T-helper 2 cell treated with Interferon-gamma antibody and Interleukin-4, amounts not matched to agents 5 μg/mL and 100 μg/mL, for 36 hours (primary cell): ENCODE measurements at regions not wholly inside any gene's neighbourhood (a gene's known extent, or its start where the extent isn't known, plus 50 kb on each side); places are given as distances from the start of the nearest gene placed in this dataset.
"Not testable (repeated sequence)": the region's sequence is repeated elsewhere in the genome, so short reads cannot be mapped to it uniquely, and the experiment has no call there.

ENCODE experiments used
- DNase-seq: peaks from one replicate; pipeline ENCODE4 v3.0.0; 2021; ENCODE audit warnings: low spot score
- H3K27ac Mint-ChIP-seq: one replicate; pipeline ENCODE4 v1.8.0; 2021; ENCODE audit warnings: mild to moderate bottlenecking, mixed read lengths
- H3K27me3 Mint-ChIP-seq: one replicate; pipeline ENCODE4 v1.8.0; 2021; ENCODE audit warnings: low read depth, mixed read lengths
- H3K36me3 Mint-ChIP-seq: one replicate; pipeline ENCODE4 v1.8.0; 2021; ENCODE audit warnings: low read depth, mixed read lengths
- H3K4me1 Mint-ChIP-seq: one replicate; pipeline ENCODE4 v1.8.0; 2021; ENCODE audit warnings: low read depth, mixed read lengths
- H3K4me3 Mint-ChIP-seq: one replicate; pipeline ENCODE4 v1.8.0; 2022; ENCODE audit warnings: mild to moderate bottlenecking, moderate library complexity, mixed read lengths
- H3K9me3 Mint-ChIP-seq: one replicate; pipeline ENCODE4 v1.8.0; 2021; ENCODE audit warnings: mixed read lengths

DNA sequence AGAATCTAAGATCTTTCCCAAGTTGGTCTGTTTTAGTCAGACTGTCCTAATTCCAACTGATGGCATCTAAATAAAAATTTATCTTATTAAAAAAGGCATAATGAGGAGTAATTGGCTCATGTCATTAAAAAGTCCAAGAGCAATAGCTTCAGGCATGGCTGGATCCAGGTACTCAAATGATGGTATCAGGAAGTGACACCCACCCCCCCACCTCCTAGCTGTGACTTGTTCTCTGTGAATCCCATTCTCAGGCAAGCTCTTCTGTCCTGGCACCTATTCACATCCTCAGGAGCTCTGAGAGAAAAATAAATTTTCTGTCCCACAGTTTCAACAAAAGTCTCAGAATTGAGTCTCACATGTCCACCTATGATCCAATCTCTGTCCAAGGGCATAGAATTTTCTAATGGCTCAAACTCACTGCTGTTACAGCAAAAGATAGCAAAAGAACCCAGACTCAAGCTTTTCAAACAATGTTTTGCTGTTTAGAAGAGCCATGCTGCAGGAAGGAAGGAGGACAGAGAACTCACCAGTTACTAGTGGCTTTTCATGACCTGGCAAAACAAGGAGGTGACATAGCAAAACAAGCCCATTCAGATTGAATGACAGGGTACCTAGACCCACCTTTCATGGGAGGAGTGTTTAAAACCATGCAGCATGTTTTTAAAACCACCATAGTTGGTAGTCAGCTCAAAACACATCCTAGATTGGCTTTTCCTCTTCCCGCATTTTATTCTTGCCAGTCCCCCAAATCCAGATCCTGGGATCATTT, 496.1 kb downstream of the PREX1 start:
- Mint-ChIP-seq H3K9me3 (no peaks in the 10 kb centered on the region), H3K27me3 (peaks cover 22% of the 10 kb centered on the region), H3K27ac (no peak overlapping the region), H3K4me3 (no peak overlapping the region), H3K4me1 (no peaks in the 10 kb centered on the region), H3K36me3 (no peaks in the 10 kb centered on the region)
- DNase-seq: no peak

DNA sequence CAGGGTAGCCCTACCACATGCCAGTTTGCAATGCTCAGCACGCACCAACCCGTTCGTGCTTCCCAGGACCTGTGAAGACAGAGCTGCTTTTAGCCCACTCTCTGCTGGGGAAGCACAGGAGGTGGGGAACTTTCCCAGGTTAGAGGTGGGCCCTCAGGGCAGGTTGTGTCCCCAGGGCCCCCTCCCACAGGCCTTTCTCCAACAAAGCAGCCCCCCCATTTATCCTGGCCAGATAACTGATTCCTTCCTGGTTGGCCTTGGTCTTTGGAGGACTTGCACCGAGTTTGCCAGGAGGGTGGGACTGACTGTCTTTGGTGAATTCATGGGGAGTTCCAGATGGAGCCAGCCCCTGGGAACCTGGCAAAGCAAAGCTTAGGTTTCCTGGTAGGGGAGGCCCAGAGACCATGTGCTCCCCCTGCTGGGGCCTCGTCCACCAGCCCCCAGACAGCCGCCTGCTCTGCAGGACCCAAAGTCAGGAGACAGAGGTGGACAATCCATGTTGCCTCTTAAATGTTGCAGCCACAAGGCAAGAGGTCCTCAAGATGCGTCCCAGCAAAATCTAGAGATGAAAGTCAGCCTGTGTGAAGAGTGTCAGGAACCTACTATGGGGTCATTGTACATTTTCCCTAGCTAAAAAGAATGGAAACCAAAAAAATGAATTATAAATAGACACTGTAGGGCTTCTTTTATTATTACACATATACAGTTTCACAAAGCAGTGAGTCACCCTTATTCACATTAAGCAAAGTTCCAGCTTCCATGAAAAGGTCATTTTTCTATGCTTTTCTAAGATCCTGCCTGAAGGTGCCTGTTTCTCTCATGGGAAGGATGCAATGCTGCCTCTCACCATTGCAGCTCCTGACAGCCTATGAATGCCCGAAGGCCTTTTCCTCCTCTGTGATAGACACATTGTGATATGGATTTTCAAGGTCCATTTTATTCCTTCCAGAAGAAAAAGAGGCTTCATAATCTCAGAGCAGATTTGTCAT, 497.8 kb downstream of the PREX1 start:
- H3K36me3 Mint-ChIP-seq: no peaks in the 10 kb centered on the region
- DNase-seq: no peak
- H3K27me3 Mint-ChIP-seq: peaks cover 19% of the 10 kb centered on the region

DNA sequence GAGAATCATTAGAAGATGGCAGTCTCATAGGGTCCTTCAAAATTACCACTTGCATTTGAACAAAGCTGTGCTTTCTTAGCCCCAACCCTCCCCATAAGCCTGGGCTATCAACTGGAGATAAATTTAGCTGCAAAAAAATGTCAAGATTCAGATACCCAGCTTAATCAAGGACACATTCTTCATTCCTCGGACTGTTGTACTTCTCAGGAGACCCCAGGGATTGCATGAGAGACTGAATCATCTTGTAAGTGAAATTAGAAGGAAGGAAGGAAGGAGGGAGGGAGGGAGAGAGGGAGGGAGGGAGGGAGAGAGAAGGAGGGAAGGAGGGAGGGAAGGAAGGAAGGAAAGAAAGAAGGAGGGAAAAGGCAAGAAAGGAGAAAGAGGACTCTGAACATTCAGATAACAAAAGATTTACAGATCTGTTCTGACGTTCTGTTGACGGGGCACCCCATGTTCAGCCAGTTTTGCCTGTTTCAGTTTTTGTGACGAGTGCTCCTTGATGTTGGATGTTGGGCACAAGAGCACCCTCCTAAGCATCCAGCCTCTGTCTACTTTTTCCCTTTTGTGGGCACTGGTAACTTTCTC, 498.7 kb downstream of the PREX1 start:
- H3K9me3 Mint-ChIP-seq: no peaks in the 10 kb centered on the region
- H3K27ac Mint-ChIP-seq: no peak overlapping the region
- DNase-seq: no peak
- no peaks in the 10 kb centered on the region for H3K36me3 Mint-ChIP-seq
- no peak overlapping the region for H3K4me3 Mint-ChIP-seq
- peaks cover 16% of the 10 kb centered on the region for H3K27me3 Mint-ChIP-seq
- no peaks in the 10 kb centered on the region for H3K4me1 Mint-ChIP-seq

More for the DNA sequence above, 497.8 kb downstream of the PREX1 start:
- Mint-ChIP-seq H3K4me3 (no peak overlapping the region), H3K9me3 (no peaks in the 10 kb centered on the region), H3K27ac (no peak overlapping the region), H3K4me1 (no peaks in the 10 kb centered on the region)

DNA sequence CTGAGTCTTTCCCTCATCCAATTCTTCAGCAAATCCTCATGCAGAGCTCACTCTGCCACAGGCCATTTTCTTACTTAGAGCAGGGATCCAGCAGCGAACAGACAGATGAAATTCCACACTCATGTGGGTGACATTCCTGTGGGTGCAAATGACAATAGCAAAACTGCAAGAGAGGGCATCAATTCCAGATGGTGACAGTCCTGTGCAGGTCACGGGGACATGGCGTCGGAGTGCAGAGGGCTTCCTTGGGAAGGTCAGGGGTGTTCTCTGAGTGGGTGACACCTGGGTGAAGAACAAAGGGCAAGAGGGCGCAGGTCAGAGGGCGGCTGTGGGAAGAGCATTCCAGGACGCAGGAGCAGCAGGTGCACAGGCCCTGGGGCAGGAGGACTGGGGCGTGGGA, 500.0 kb downstream of the PREX1 start:
- H3K27ac Mint-ChIP-seq, H3K36me3 Mint-ChIP-seq, H3K9me3 Mint-ChIP-seq, H3K4me1 Mint-ChIP-seq, H3K4me3 Mint-ChIP-seq, DNase-seq: not testable (repeated sequence)
- H3K27me3 Mint-ChIP-seq: peaks cover 16% of the 10 kb centered on the region

DNA sequence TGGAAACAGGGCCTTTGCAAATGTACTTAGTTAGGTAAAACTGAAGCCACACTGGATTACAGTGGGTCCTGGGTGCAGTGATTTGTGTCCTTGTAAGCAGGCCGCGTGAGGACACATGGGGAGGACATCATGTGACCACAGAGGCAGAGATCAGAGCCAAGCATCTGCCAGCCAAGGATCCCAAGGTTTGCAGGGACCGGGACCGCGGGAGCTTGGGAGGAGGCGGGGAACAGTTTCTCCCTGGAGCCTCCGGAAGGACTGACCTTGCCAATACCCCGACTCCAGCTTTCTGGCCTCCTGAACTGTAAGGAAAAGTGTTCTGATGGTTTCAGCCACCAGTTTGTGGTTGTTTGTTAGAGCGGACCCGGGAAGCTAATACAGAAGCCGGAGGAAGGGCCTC, 500.9 kb downstream of the PREX1 start:
- Mint-ChIP-seq H3K4me3 (no peak overlapping the region), H3K36me3 (no peaks in the 10 kb centered on the region), H3K27me3 (peaks cover 14% of the 10 kb centered on the region), H3K4me1 (no peaks in the 10 kb centered on the region), H3K9me3 (no peaks in the 10 kb centered on the region), H3K27ac (no peak overlapping the region)
- DNase-seq: no peak

DNA sequence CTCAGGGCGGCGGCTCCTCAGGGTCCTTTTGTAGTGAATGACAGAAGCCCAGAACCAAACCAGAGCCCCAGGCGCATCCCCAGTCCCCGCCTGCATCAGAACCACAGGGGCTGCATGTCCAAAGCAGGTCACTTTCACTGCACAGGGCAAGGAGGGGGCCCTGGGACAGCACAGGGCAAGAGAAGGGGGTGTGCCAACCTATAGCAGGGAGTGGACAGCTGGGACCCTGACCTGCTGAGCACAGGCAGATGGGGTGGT, 501.4 kb downstream of the PREX1 start:
- Mint-ChIP-seq H3K9me3 (no peaks in the 10 kb centered on the region), H3K4me1 (no peaks in the 10 kb centered on the region), H3K4me3 (no peak overlapping the region), H3K36me3 (no peaks in the 10 kb centered on the region), H3K27me3 (peaks cover 11% of the 10 kb centered on the region), H3K27ac (no peak overlapping the region)
- DNase-seq: no peak

DNA sequence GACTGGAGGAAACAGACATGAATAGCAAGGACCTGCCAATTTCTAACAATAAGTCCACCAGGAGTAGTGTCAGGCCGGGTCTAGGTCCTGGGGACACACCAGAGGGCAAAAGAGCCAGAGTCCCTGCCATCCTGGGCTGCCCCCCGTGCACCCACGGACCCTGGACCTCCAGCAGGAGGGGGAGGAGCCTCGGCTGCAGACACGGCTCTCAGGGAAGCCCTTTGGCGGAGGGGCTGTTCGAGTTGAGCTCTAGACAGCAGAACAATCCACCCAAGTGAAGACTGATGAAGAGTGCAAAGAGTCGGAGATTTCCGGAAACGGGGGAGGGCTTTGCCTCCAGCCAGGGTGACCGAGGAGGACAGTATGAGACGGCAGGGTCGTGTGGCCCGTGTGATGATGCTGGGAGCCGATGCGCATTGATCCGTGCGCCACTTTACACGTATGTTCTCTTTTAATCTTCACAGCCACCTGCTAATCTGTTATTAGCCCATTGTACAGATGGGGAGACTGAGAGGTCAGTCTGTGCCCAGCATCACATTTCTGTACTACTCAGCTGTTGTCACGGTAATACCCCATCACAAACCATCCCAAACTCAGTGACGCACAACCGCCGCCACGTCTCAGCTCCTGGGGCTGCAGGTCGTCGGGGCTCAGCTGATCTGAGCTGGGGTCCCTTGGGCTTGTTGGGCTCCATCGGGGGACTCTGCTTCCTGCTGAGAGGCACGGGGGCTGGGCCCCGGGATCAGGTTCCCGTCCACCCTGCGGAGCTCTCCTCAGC, 502.0 kb downstream of the PREX1 start:
- Mint-ChIP-seq H3K36me3 (no peaks in the 10 kb centered on the region), H3K9me3 (no peaks in the 10 kb centered on the region), H3K4me1 (no peaks in the 10 kb centered on the region), H3K27ac (no peak overlapping the region), H3K4me3 (no peak overlapping the region), H3K27me3 (peaks cover 11% of the 10 kb centered on the region)
- no peak for DNase-seq

DNA sequence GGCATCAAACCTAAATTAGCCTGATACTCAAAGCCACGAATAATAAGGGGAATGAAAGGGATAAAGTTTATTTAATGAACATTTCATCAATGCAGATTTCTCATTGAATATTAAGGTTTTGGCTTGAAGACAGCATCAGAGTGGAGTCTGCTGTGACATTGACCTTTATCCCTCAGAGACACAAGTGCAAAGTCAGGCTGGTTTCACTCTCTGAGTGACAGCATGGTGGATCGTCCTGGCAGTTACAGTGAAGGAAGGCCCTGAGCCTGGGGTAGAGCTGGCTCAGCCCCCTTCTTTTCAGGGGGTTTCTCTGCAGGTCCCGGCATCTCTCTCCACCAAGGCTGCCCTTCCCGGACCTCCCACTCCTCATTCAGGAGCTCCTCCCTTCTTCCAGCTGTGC, 503.1 kb downstream of the PREX1 start:
- Mint-ChIP-seq H3K4me3 (no peak overlapping the region), H3K27me3 (peaks cover 9% of the 10 kb centered on the region), H3K36me3 (no peaks in the 10 kb centered on the region), H3K27ac (no peak overlapping the region), H3K4me1 (no peaks in the 10 kb centered on the region), H3K9me3 (no peaks in the 10 kb centered on the region)
- DNase-seq: no peak

DNA sequence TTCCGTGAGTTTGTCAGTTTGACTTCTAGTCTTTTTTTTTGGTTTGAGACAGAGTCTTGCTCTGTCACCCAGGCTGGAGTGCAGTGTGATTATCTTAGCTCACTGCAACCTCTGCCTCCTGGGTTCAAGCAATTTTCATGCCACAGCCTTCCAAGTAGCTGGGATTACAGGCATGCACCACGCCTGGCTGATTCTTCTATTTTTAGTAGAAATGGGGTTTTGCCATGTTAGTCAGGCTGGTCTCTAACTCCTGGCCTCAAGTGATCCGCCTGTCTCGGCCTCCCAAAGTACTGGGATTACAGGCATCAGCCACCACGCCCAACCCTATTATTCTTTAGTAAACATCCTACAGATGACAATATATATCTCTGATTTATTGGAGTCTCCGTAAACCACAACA, 506.5 kb downstream of the PREX1 start:
- DNase-seq: no peak
- Mint-ChIP-seq H3K27me3 (peaks cover 5% of the 10 kb centered on the region), H3K4me3 (no peak overlapping the region), H3K9me3 (no peaks in the 10 kb centered on the region), H3K4me1 (no peaks in the 10 kb centered on the region), H3K36me3 (no peaks in the 10 kb centered on the region), H3K27ac (no peak overlapping the region)

DNA sequence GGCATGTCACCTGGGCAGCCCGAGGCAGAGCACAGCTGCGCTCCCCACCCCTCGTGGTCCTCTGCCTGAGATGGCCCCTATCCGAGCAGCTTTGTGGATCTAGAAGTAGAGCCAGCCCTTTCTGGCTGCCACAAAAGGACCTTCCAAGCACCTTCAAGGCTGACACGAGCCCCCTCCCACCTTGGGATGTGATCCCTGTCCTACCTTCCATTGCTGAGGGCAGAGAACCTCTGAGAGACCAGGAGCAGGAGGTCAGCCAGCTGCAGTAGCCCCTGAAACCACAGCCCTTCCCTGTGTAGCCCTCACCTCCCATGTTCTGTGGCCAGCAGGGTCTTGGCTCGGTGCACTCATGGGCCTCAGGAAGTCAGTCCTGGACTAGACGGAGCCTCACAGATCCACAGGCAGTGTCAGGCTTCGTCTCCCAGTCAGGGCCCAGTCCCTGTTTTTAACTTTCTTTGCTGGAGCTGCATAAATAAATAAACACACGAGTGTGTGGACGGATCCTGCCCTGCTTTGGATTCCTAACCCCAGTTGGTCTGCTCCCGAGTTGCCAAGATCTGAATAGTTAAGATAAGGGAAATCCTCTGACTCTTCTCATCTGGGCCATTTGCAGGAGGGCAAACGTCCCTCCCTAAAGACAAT, 507.7 kb downstream of the PREX1 start:
- no peak overlapping the region for H3K4me3 Mint-ChIP-seq
- DNase-seq: no peak
- H3K36me3 Mint-ChIP-seq: no peaks in the 10 kb centered on the region
- no peak overlapping the region for H3K27ac Mint-ChIP-seq
- peaks cover under 1% of the 10 kb centered on the region for H3K27me3 Mint-ChIP-seq
- no peaks in the 10 kb centered on the region for H3K4me1 Mint-ChIP-seq
- H3K9me3 Mint-ChIP-seq: no peaks in the 10 kb centered on the region

DNA sequence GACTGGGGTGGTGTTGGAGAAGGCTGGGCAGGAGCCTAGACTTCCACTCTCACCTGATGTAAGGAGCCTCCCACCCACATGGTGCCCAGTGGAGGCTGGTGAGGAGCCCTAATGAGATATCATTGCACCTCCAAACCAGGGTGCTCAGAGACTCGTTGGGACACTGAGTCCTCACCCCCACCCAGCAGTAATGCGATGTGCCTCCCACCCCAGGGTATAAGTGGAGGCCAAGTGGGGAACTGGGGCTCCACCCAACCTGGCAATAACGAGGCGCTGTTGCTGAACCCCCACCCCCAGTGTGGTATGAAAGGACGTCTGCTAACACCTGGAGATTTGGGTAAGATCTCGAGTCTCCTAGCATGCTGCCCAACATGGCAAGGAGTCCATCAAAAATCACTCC, 510.2 kb downstream of the PREX1 start:
- no peak for DNase-seq
- H3K4me3 Mint-ChIP-seq: no peak overlapping the region
- no peaks in the 10 kb centered on the region for H3K9me3 Mint-ChIP-seq
- H3K4me1 Mint-ChIP-seq: no peaks in the 10 kb centered on the region
- H3K27me3 Mint-ChIP-seq: no peaks in the 10 kb centered on the region
- no peak overlapping the region for H3K27ac Mint-ChIP-seq
- no peaks in the 10 kb centered on the region for H3K36me3 Mint-ChIP-seq

DNA sequence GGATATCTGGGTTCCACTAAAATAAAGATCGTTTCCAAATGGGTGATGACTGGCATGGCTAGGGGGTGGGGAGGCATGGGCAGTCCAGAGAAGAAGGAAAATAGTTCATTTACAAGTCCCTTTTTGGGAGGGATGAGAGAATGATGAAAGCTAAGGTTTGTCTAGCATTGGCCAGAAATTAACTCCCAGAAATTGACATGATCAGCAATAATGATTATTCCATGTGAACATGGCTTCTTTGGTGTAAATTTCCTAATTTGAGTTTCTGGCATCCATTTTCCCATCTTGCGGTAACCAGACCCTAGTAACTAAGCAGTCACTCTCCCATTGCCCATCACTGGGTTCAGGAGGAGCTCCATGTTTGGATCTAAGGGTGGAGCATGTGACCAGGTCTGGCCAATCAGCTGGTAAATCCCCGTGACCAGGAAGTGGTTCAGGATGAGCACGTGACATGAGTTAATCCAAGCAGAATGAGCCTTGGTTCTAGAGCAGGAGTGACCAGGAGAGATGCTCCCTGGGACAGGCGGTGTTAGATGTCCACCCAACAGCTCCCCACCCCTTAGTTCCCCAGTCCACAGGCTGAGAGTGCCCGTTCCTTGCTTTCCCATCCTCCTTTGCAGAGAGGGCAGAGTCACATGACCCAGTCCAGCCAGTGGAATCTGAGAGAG, 512.7 kb downstream of the PREX1 start:
- H3K27ac Mint-ChIP-seq: no peak overlapping the region
- H3K36me3 Mint-ChIP-seq: no peaks in the 10 kb centered on the region
- no peak for DNase-seq
- H3K9me3 Mint-ChIP-seq: no peaks in the 10 kb centered on the region
- H3K4me3 Mint-ChIP-seq: no peak overlapping the region
- no peaks in the 10 kb centered on the region for H3K4me1 Mint-ChIP-seq
- no peaks in the 10 kb centered on the region for H3K27me3 Mint-ChIP-seq

DNA sequence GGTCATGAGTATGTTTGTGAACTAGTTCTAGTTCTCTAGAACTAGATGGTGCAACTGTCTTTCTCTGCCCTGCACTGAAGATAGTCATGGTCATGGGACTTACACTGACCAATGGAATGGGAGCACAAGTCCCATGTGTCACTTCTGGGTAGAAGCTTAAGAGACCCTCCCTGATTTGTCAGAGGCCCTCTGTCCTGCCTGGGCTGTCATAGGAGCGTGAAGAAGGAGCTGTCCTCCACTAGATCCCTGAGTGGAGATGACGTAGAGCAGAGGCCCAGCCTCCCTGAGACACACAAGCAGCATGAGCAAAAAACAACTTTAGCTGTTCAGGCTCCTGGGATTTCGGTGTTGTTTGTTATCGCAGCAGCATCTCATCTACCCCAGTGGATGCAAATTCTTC, 514.5 kb downstream of the PREX1 start:
- Mint-ChIP-seq H3K27ac (no peak overlapping the region), H3K36me3 (no peaks in the 10 kb centered on the region), H3K9me3 (no peaks in the 10 kb centered on the region), H3K4me1 (no peaks in the 10 kb centered on the region), H3K4me3 (no peak overlapping the region), H3K27me3 (no peaks in the 10 kb centered on the region)
- no peak for DNase-seq
